ENCODE measurements at regions not wholly inside any gene's neighbourhood (a gene's known extent, or its start where the extent isn't known, plus 50 kb on each side); places are given as distances from the start of the nearest gene placed in this dataset.

GRCh38 chr2:54062401-54062800 is 53.0 kb upstream of the ACYP2 start:
- TF ChIP-seq EZH2 (IDR thresholded peaks at IDR 0.05; ENCODE audit: insufficient read depth, poor library complexity, severe bottlenecking) (no peak), EZH2phosphoT487 (IDR thresholded peaks at IDR 0.05; ENCODE audit: insufficient read depth, low read depth) (no peak)

Data from GM23248 (cell line).